NCI-H2029 (cell line): ENCODE measurements at regions not wholly inside any gene's neighbourhood (a gene's known extent, or its start where the extent isn't known, plus 50 kb on each side); places are given as distances from the start of the nearest gene placed in this dataset.
"Not testable (repeated sequence)": the region's sequence is repeated elsewhere in the genome, so short reads cannot be mapped to it uniquely, and the experiment has no call there.

Source experiments
- DNase-seq: peaks from one replicate; lab custom pipeline; 2025; lab: John Stamatoyannopoulos, UW

GRCh38 chr10:53430974-53431373 lies 658.4 kb upstream of the MBL2 start:
- DNase-seq: no peak

- no peak for DNase-seq
Measured at GRCh38 chr10:53430127-53430891, 657.7 kb upstream of the MBL2 start.

GRCh38 chr10:53422223-53422888 lies 649.8 kb upstream of the MBL2 start:
- DNase-seq: no peak

GRCh38 chr10:53412651-53413050 lies 640.1 kb upstream of the MBL2 start:
- no peak for DNase-seq

- no peak for DNase-seq
Measured at GRCh38 chr10:53406532-53406931, 633.9 kb upstream of the MBL2 start.

- no peak for DNase-seq
Measured at GRCh38 chr10:53403688-53404087, 631.1 kb upstream of the MBL2 start.

GRCh38 chr10:53402594-53402993 lies 630.0 kb upstream of the MBL2 start:
- no peak for DNase-seq

GRCh38 chr10:53401536-53401935 lies 629.0 kb upstream of the MBL2 start:
- no peak for DNase-seq

GRCh38 chr10:53396876-53397275 lies 624.3 kb upstream of the MBL2 start:
- DNase-seq: no peak

GRCh38 chr10:53395449-53395848 lies 622.9 kb upstream of the MBL2 start:
- no peak for DNase-seq

- no peak for DNase-seq
Measured at GRCh38 chr10:53387562-53387961, 615.0 kb upstream of the MBL2 start.

GRCh38 chr10:53382543-53382942 lies 610.0 kb upstream of the MBL2 start:
- DNase-seq: no peak

GRCh38 chr10:53379956-53380355 lies 607.4 kb upstream of the MBL2 start:
- no peak for DNase-seq

- DNase-seq: no peak
Measured at GRCh38 chr10:53370347-53370746, 597.8 kb upstream of the MBL2 start.

GRCh38 chr10:53361936-53362335 lies 589.4 kb upstream of the MBL2 start:
- no peak for DNase-seq

GRCh38 chr10:53361281-53361680 lies 588.7 kb upstream of the MBL2 start:
- DNase-seq: no peak

- not testable (repeated sequence) for DNase-seq
Measured at GRCh38 chr10:53358978-53359377, 586.4 kb upstream of the MBL2 start.

GRCh38 chr10:53358536-53358935 lies 586.0 kb upstream of the MBL2 start:
- no peak for DNase-seq

- DNase-seq: no peak
Measured at GRCh38 chr10:53357587-53357986, 585.0 kb upstream of the MBL2 start.

- no peak for DNase-seq
Measured at GRCh38 chr10:53356616-53357349, 584.2 kb upstream of the MBL2 start.

- not testable (repeated sequence) for DNase-seq
Measured at GRCh38 chr10:53342531-53342930, 569.9 kb upstream of the MBL2 start.

GRCh38 chr10:53338199-53338598 lies 565.6 kb upstream of the MBL2 start:
- not testable (repeated sequence) for DNase-seq
